Activated gamma-delta T cell (primary cell): ENCODE measurements at regions not wholly inside any gene's neighbourhood (a gene's known extent, or its start where the extent isn't known, plus 50 kb on each side); places are given as distances from the start of the nearest gene placed in this dataset.

Source experiments
- DNase-seq: peaks from one replicate; lab custom pipeline; 2025; lab: John Stamatoyannopoulos, UW

- no peak for DNase-seq
Observed at GRCh38 chr4:181987392-181987791, 255.8 kb upstream of the TENM3 start.

DNA sequence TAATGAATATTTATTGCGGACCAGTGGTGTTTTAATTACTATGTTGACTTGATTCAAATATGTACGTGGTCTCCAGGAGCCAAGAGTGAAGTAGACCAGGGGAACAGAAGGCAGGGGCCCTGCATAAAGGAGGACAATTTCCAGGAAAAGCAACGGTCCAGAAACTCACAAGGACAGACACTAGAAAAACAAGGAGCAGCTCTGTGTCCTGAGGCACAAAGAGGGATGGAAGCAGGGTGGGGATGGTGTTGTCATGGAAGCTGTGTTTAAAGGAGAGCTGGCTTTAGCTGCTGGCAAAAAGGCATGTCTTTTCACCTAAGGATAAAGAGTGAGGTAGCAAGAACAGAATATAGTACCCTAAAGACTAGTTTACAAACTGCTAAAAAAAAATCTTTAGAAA, 254.1 kb upstream of the TENM3 start:
- DNase-seq: no peak

- DNase-seq: no peak
Observed at GRCh38 chr4:181991369-181992108, 251.7 kb upstream of the TENM3 start.

GRCh38 chr4:181998398-181999295, 244.6 kb upstream of the TENM3 start:
- no peak for DNase-seq

DNA sequence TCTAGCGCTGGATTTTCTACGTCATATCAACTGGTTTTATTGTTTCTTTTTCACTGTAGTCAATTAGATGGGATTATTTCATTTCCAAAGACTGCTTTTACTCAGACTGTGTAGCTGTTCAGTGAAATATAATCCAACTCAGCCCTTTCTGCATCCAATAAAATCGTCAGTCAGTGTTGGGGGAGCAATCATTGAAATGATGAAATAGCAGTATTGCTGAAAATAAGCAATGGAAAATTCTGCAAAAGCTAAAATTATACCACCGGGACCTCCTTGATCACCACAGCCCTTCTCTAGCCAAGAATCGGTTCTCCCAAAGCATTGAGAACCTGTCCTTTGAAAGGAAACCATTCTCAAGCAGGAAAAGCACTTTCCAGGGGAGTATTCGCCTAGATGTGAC, 243.1 kb upstream of the TENM3 start:
- DNase-seq: no peak

DNA sequence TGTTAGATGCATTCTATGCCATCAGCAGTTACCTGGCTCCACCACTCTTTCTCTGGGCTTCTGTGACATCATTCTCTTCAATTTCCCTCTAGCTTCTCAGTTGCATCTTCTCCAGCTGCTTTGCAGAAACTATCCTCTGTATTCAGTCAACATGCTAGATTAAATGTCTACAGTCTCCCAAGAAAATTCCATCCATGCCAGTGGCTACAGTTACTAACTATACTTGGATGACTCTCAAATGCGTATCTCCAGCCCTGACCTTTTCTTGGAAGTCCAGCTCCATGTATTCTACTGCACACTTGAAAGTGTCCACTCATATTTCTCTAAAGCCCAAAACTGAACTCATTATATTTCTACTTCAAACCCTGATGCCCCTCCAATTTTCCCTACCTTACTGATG, 232.3 kb upstream of the TENM3 start:
- no peak for DNase-seq

GRCh38 chr4:182014164-182014563, 229.0 kb upstream of the TENM3 start:
- no peak for DNase-seq

DNA sequence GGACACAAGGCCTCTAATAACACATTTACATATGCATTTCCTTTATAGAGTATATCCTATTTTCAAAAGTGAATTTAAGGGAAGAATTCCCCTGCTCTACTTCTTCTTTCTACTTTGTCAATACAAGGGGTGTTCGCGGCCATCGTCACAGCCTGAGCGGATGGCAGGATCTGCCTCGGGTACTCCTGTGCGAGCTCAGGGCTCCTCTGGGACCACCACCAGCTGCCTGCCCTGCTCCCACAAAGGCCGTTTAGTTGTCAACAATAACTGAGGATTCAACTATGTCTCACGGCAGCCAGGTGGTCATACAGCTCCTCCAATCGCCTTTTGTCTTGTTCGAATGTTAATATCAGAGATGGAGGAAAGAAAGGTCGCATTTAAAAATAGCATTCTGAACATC, 228.2 kb upstream of the TENM3 start:
- no peak for DNase-seq

DNA sequence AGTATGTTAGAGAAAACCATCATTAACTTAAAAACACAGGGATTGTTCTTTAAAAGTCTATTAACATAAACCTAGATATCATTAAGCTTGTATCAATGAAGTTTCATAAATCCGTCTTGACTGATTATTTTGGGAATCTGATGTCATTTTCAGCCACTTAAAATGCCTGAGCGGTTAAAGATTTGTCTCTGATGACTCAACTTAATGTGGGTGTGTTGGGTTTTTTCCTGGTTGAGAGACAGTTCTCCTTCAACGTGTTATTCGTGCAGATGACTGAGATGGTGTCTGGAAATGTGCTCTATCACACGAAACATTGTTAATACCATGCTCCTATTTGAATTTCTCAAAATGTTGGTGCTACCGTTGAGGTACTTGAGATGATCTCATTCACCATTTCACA, 227.3 kb upstream of the TENM3 start:
- DNase-seq: no peak

DNA sequence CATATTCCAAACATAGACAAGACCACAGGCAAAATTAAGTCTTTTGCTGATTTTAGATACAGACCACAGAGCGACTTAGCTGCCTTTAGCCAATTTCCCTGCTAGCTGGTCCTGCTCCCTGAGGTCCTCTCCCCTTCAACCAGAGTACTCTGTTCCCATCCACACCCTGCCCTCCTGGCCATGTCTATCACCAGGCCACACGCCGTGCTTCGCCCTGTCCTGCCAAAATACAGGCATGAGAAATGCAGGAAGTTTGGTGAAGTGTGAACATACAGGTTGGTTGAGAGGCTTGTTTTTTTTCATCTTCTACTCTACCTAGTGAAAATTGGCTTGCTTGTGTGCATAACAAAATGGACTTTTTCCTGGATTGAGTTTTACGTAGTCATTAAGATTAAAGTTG, 226.2 kb upstream of the TENM3 start:
- no peak for DNase-seq

DNA sequence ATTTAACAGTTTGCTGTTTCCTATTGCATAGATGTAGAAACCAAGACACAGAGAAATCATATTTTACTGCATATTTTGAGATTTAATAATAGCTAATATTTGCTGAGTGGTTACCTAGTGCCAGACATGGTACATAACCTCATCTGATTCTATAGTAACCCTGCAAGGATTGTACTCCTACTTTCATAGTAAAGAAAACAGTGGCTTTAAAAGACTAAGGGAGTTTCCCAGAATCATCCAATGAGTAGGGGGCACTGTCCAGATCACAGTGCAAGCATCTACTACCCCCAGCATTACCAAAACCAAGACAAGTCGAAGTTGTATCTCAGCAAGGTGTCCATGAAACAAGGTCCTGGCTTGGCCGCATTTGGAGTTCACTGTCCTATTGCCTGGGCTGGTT, 224.5 kb upstream of the TENM3 start:
- no peak for DNase-seq

DNA sequence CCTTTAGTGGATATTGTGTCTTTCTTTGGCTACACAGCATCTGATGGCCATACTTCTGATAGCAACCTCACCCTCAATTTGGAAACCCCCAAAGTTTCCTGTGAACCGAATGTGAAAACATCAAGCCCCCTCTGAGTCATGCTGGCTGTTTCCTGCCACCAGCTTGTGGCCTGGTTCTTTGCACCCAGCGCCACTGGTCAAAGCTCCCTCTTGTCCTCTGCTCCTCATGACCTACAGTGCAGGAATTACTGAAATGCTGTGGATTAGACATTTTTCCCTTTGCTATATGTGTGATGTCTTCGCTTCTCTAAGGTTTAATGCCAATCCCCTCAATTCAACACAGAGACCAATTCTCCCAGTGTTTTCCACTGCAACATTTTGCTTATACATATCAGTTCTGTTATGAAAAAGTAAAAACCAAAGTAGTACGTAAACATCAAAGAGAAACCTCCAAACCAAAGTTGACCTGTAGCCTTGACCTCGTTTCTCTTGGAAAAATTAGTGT, 224.0 kb upstream of the TENM3 start:
- DNase-seq: no peak

DNA sequence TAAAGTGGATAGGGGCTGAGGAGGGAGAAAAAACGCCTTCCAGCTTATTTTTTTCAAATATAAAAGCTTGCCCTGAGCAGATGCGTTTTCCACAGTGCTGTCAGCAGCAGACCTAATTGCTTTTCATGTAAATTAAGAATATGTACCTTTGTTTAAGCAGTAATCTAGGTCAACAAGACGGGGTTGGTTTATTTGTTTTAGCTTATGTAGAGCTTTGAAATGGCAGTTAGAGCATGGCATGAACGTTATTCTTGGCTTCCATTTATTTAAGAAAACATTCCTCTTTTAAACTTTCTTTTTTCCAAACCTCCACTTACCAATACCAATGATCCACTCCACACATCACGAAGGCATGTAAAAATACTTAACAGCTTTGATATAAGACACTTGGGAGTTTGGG, 220.3 kb upstream of the TENM3 start:
- no peak for DNase-seq

- no peak for DNase-seq
Observed at GRCh38 chr4:182023469-182023868, 219.7 kb upstream of the TENM3 start.

GRCh38 chr4:182042945-182043344, 200.3 kb upstream of the TENM3 start:
- no peak for DNase-seq

- DNase-seq: no peak
Observed at GRCh38 chr4:182048871-182049270, 194.3 kb upstream of the TENM3 start.

GRCh38 chr4:182056866-182057265, 186.3 kb upstream of the TENM3 start:
- no peak for DNase-seq

GRCh38 chr4:182062458-182062857, 180.7 kb upstream of the TENM3 start:
- no peak for DNase-seq

DNA sequence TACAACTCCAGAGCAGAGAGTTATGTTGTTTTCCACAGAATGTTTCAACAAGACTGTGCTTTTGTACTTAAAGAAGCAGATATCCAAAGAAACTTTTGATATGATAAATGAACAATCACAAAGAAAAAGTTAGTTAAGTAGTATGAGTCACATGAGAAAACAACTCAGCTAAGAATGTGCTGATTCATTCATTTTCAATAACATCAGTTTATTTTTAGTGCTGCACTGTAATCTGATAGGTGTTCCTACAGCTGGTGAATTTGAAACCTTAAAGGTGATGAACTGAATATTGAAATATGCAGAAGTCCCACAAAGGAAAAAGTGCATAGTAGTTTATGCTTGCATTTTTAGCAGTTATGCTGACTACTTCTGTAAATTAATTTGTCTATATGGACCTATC, 180.3 kb upstream of the TENM3 start:
- no peak for DNase-seq

- no peak for DNase-seq
Observed at GRCh38 chr4:182063651-182064050, 179.6 kb upstream of the TENM3 start.

- no peak for DNase-seq
Observed at GRCh38 chr4:182065255-182065654, 177.9 kb upstream of the TENM3 start.

DNA sequence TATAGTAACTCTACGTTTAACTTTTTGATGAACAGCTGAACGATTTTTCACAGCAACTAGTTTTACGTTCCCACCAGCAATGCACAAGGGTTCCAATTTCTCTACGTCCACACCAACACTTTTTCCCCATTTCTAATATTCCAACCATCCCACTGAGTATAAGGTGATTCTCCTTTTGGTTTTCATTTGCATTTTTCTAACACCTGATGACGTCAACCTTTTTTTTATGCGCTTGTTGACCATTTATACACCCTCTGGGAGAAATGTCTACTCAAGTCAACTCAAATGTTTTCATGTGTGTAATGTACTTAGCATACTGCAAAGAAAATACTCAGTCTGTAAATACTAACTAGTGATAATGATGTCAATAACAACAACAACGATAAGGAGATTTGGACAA, 177.2 kb upstream of the TENM3 start:
- no peak for DNase-seq

DNA sequence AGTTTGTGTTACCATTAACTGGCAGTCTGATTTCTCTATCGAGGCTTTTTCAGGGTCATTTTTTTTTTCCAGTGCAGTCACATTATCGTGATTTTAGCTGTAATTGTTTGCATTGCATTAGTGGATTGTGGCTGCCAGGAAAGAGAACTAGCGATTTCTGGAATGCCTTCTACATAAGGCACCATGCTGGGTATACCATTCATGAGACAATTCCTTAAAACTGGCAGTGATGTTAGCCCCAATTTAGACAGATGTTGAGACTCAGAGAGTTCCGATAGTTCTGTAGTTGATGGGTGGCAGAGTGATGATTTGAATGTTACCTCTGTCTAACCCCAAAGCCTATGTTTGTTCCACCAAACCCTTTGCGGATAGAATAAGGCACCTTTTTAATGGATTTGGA, 175.4 kb upstream of the TENM3 start:
- no peak for DNase-seq
